ENCODE measurements at regions not wholly inside any gene's neighbourhood (a gene's known extent, or its start where the extent isn't known, plus 50 kb on each side); places are given as distances from the start of the nearest gene placed in this dataset.

- Histone ChIP-seq H3K27ac (ENCODE audit: low read depth in 2 of 2, low read length in 2 of 2) (no peak overlapping the region), H3K4me1 (ENCODE audit: control insufficient read depth in 2 of 2, insufficient read depth in 2 of 2, low read length in 2 of 2) (no peaks in the 10 kb centered on the region), H3K36me3 (ENCODE audit: control insufficient read depth in 2 of 2, insufficient read depth in 2 of 2, low read length in 2 of 2) (no peaks in the 10 kb centered on the region), H3K27me3 (ENCODE audit: control insufficient read depth in 2 of 2, insufficient read depth in 2 of 2, low read length in 2 of 2) (peaks cover 0 to 3% of the 10 kb centered on the region in 2 donors), H3K9ac (ENCODE audit: low read depth in 1 of 2, low read length in 2 of 2) (no peak overlapping the region), H3K4me3 (ENCODE audit: low read length in 2 of 2) (no peak overlapping the region), H3K9me3 (ENCODE audit: control insufficient read depth in 2 of 2, low read length in 2 of 2) (no peaks in the 10 kb centered on the region)
Measured at GRCh38 chr17:6303664-6304063, 131.3 kb downstream of the AIPL1 start.

GRCh38 chr17:6299275-6299674, 135.6 kb downstream of the AIPL1 start:
- peaks cover 0 to 3% of the 10 kb centered on the region in 2 donors for H3K27me3 ChIP-seq (ENCODE audit: control insufficient read depth in 2 of 2, insufficient read depth in 2 of 2, low read length in 2 of 2)
- no peak overlapping the region for H3K4me3 ChIP-seq (ENCODE audit: low read length in 2 of 2)
- no peak overlapping the region for H3K9ac ChIP-seq (ENCODE audit: low read depth in 1 of 2, low read length in 2 of 2)
- H3K4me1 ChIP-seq (ENCODE audit: control insufficient read depth in 2 of 2, insufficient read depth in 2 of 2, low read length in 2 of 2), result no peaks in the 10 kb centered on the region
- H3K27ac ChIP-seq (ENCODE audit: low read depth in 2 of 2, low read length in 2 of 2), result no peak overlapping the region
- H3K36me3 ChIP-seq (ENCODE audit: control insufficient read depth in 2 of 2, insufficient read depth in 2 of 2, low read length in 2 of 2), result no peaks in the 10 kb centered on the region
- no peaks in the 10 kb centered on the region for H3K9me3 ChIP-seq (ENCODE audit: control insufficient read depth in 2 of 2, low read length in 2 of 2)

GRCh38 chr17:6297960-6298359, 137.0 kb downstream of the AIPL1 start:
- Histone ChIP-seq H3K36me3 (ENCODE audit: control insufficient read depth in 2 of 2, insufficient read depth in 2 of 2, low read length in 2 of 2) (no peaks in the 10 kb centered on the region), H3K27me3 (ENCODE audit: control insufficient read depth in 2 of 2, insufficient read depth in 2 of 2, low read length in 2 of 2) (no peaks in the 10 kb centered on the region), H3K9ac (ENCODE audit: low read depth in 1 of 2, low read length in 2 of 2) (no peak overlapping the region), H3K4me3 (ENCODE audit: low read length in 2 of 2) (no peak overlapping the region), H3K27ac (ENCODE audit: low read depth in 2 of 2, low read length in 2 of 2) (no peak overlapping the region), H3K4me1 (ENCODE audit: control insufficient read depth in 2 of 2, insufficient read depth in 2 of 2, low read length in 2 of 2) (no peaks in the 10 kb centered on the region), H3K9me3 (ENCODE audit: control insufficient read depth in 2 of 2, low read length in 2 of 2) (no peaks in the 10 kb centered on the region)

- Histone ChIP-seq H3K9ac (ENCODE audit: low read depth in 1 of 2, low read length in 2 of 2) (no peak overlapping the region), H3K4me1 (ENCODE audit: control insufficient read depth in 2 of 2, insufficient read depth in 2 of 2, low read length in 2 of 2) (no peaks in the 10 kb centered on the region), H3K4me3 (ENCODE audit: low read length in 2 of 2) (no peak overlapping the region), H3K36me3 (ENCODE audit: control insufficient read depth in 2 of 2, insufficient read depth in 2 of 2, low read length in 2 of 2) (no peaks in the 10 kb centered on the region), H3K27ac (ENCODE audit: low read depth in 2 of 2, low read length in 2 of 2) (no peak overlapping the region), H3K27me3 (ENCODE audit: control insufficient read depth in 2 of 2, insufficient read depth in 2 of 2, low read length in 2 of 2) (no peaks in the 10 kb centered on the region), H3K9me3 (ENCODE audit: control insufficient read depth in 2 of 2, low read length in 2 of 2) (no peaks in the 10 kb centered on the region)
Measured at GRCh38 chr17:6297119-6297518, 137.8 kb downstream of the AIPL1 start.

GRCh38 chr17:6290488-6291196, 144.3 kb downstream of the AIPL1 start:
- no peak overlapping the region for H3K9ac ChIP-seq (ENCODE audit: low read depth in 1 of 2, low read length in 2 of 2)
- H3K9me3 ChIP-seq (ENCODE audit: control insufficient read depth in 2 of 2, low read length in 2 of 2), result no peaks in the 10 kb centered on the region

GRCh38 chr17:6286233-6286632, 148.7 kb downstream of the AIPL1 start:
- Histone ChIP-seq H3K9ac (ENCODE audit: low read depth in 1 of 2, low read length in 2 of 2) (no peak overlapping the region), H3K27ac (ENCODE audit: low read depth in 2 of 2, low read length in 2 of 2) (no peak overlapping the region), H3K36me3 (ENCODE audit: control insufficient read depth in 2 of 2, insufficient read depth in 2 of 2, low read length in 2 of 2) (no peaks in the 10 kb centered on the region), H3K9me3 (ENCODE audit: control insufficient read depth in 2 of 2, low read length in 2 of 2) (no peaks in the 10 kb centered on the region), H3K4me3 (ENCODE audit: low read length in 2 of 2) (no peak overlapping the region), H3K27me3 (ENCODE audit: control insufficient read depth in 2 of 2, insufficient read depth in 2 of 2, low read length in 2 of 2) (peaks cover 0 to 2% of the 10 kb centered on the region in 2 donors), H3K4me1 (ENCODE audit: control insufficient read depth in 2 of 2, insufficient read depth in 2 of 2, low read length in 2 of 2) (no peaks in the 10 kb centered on the region)

More at GRCh38 chr17:6290488-6291196, 144.3 kb downstream of the AIPL1 start:
- no peak overlapping the region for H3K27ac ChIP-seq (ENCODE audit: low read depth in 2 of 2, low read length in 2 of 2)
- peaks cover 0 to 2% of the 10 kb centered on the region in 2 donors for H3K27me3 ChIP-seq (ENCODE audit: control insufficient read depth in 2 of 2, insufficient read depth in 2 of 2, low read length in 2 of 2)
- no peaks in the 10 kb centered on the region for H3K36me3 ChIP-seq (ENCODE audit: control insufficient read depth in 2 of 2, insufficient read depth in 2 of 2, low read length in 2 of 2)
- H3K4me1 ChIP-seq (ENCODE audit: control insufficient read depth in 2 of 2, insufficient read depth in 2 of 2, low read length in 2 of 2), result no peaks in the 10 kb centered on the region
- H3K4me3 ChIP-seq (ENCODE audit: low read length in 2 of 2), result no peak overlapping the region

GRCh38 chr17:6285486-6285885, 149.4 kb downstream of the AIPL1 start:
- Histone ChIP-seq H3K9ac (ENCODE audit: low read depth in 1 of 2, low read length in 2 of 2) (no peak overlapping the region), H3K4me3 (ENCODE audit: low read length in 2 of 2) (no peak overlapping the region), H3K4me1 (ENCODE audit: control insufficient read depth in 2 of 2, insufficient read depth in 2 of 2, low read length in 2 of 2) (no peaks in the 10 kb centered on the region), H3K36me3 (ENCODE audit: control insufficient read depth in 2 of 2, insufficient read depth in 2 of 2, low read length in 2 of 2) (no peaks in the 10 kb centered on the region), H3K27me3 (ENCODE audit: control insufficient read depth in 2 of 2, insufficient read depth in 2 of 2, low read length in 2 of 2) (peaks cover 0 to 2% of the 10 kb centered on the region in 2 donors), H3K27ac (ENCODE audit: low read depth in 2 of 2, low read length in 2 of 2) (no peak overlapping the region), H3K9me3 (ENCODE audit: control insufficient read depth in 2 of 2, low read length in 2 of 2) (no peaks in the 10 kb centered on the region)

- H3K27ac ChIP-seq (ENCODE audit: low read depth in 2 of 2, low read length in 2 of 2), result no peak overlapping the region
- no peak overlapping the region for H3K9ac ChIP-seq (ENCODE audit: low read depth in 1 of 2, low read length in 2 of 2)
- H3K9me3 ChIP-seq (ENCODE audit: control insufficient read depth in 2 of 2, low read length in 2 of 2), result no peaks in the 10 kb centered on the region
- no peak overlapping the region for H3K4me3 ChIP-seq (ENCODE audit: low read length in 2 of 2)
- H3K4me1 ChIP-seq (ENCODE audit: control insufficient read depth in 2 of 2, insufficient read depth in 2 of 2, low read length in 2 of 2), result no peaks in the 10 kb centered on the region
- no peaks in the 10 kb centered on the region for H3K27me3 ChIP-seq (ENCODE audit: control insufficient read depth in 2 of 2, insufficient read depth in 2 of 2, low read length in 2 of 2)
- no peaks in the 10 kb centered on the region for H3K36me3 ChIP-seq (ENCODE audit: control insufficient read depth in 2 of 2, insufficient read depth in 2 of 2, low read length in 2 of 2)
Measured at GRCh38 chr17:6279659-6280058, 155.3 kb downstream of the AIPL1 start.

GRCh38 chr17:6278376-6278775, 156.5 kb downstream of the AIPL1 start:
- no peaks in the 10 kb centered on the region for H3K36me3 ChIP-seq (ENCODE audit: control insufficient read depth in 2 of 2, insufficient read depth in 2 of 2, low read length in 2 of 2)
- no peaks in the 10 kb centered on the region for H3K27me3 ChIP-seq (ENCODE audit: control insufficient read depth in 2 of 2, insufficient read depth in 2 of 2, low read length in 2 of 2)
- H3K27ac ChIP-seq (ENCODE audit: low read depth in 2 of 2, low read length in 2 of 2), result no peak overlapping the region

GRCh38 chr17:6276711-6277110, 158.2 kb downstream of the AIPL1 start:
- Histone ChIP-seq H3K4me3 (ENCODE audit: low read length in 2 of 2) (no peak overlapping the region), H3K36me3 (ENCODE audit: control insufficient read depth in 2 of 2, insufficient read depth in 2 of 2, low read length in 2 of 2) (no peaks in the 10 kb centered on the region), H3K27me3 (ENCODE audit: control insufficient read depth in 2 of 2, insufficient read depth in 2 of 2, low read length in 2 of 2) (no peaks in the 10 kb centered on the region), H3K4me1 (ENCODE audit: control insufficient read depth in 2 of 2, insufficient read depth in 2 of 2, low read length in 2 of 2) (no peaks in the 10 kb centered on the region), H3K9me3 (ENCODE audit: control insufficient read depth in 2 of 2, low read length in 2 of 2) (no peaks in the 10 kb centered on the region), H3K27ac (ENCODE audit: low read depth in 2 of 2, low read length in 2 of 2) (no peak overlapping the region), H3K9ac (ENCODE audit: low read depth in 1 of 2, low read length in 2 of 2) (no peak overlapping the region)

More at GRCh38 chr17:6278376-6278775, 156.5 kb downstream of the AIPL1 start:
- no peak overlapping the region for H3K4me3 ChIP-seq (ENCODE audit: low read length in 2 of 2)
- no peaks in the 10 kb centered on the region for H3K4me1 ChIP-seq (ENCODE audit: control insufficient read depth in 2 of 2, insufficient read depth in 2 of 2, low read length in 2 of 2)
- no peaks in the 10 kb centered on the region for H3K9me3 ChIP-seq (ENCODE audit: control insufficient read depth in 2 of 2, low read length in 2 of 2)
- no peak overlapping the region for H3K9ac ChIP-seq (ENCODE audit: low read depth in 1 of 2, low read length in 2 of 2)
